SH-SY5Y (cell line): ENCODE measurements at regions not wholly inside any gene's neighbourhood (a gene's known extent, or its start where the extent isn't known, plus 50 kb on each side); places are given as distances from the start of the nearest gene placed in this dataset.

ENCODE experiments used
- GATA2 ChIP-seq: IDR thresholded peaks from 2 replicates; pipeline ENCODE4 v1.6.1; 2011; ENCODE audit warnings: mild to moderate bottlenecking, low read depth, low read length
- GATA3 ChIP-seq: IDR thresholded peaks from 2 replicates; pipeline ENCODE4 v1.6.1; 2011; ENCODE audit warnings: low read depth, mild to moderate bottlenecking, low read length, moderate library complexity

DNA sequence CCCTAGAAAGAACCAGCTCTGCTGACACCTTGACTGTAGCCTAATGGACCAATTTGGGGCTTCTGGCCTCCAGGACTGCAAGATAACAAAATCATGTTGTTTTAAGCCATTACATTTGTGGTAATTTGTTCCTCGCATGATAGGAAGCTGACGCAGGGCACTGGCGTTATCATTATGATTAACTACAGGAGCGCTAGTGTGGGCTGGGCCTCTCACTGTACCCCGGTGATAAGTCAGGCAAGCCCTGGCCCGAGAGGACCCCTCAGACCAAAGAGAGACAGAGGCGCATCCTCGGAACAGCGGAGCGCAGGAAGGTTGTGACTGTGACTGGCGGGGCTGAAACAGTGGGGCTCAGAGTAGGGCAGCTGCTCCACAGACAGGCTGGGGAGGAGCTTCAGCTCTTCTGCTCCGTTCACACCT, 150.3 kb upstream of the CHST15 start:
- peak; percentile 98 for TF ChIP-seq GATA2
- no peak; the same call in 1 of the 2 replicates for TF ChIP-seq GATA3
